Gastroesophageal sphincter (tissue), 3 donors: ENCODE measurements at regions not wholly inside any gene's neighbourhood (a gene's known extent, or its start where the extent isn't known, plus 50 kb on each side); places are given as distances from the start of the nearest gene placed in this dataset.

Experiments
- CTCF ChIP-seq, 4 experiments: fragments of 200-600 bp in 2 of 4; fragments of 450-650 bp in 2 of 4; sonication (generic) in 1 of 4; IDR thresholded peaks; one replicate each; pipeline ENCODE4 v1.5.1; 2017 to 2019; ENCODE audit warnings: antibody characterized with exemption in 4 of 4, mild to moderate bottlenecking in 2 of 4, moderate library complexity in 2 of 4
- POLR2A ChIP-seq, 2 donors: fragments of 450-650 bp; IDR thresholded peaks; one replicate each; pipeline ENCODE4 v1.6.1; 2017; ENCODE audit warnings: antibody characterized with exemption in 2 of 2, mild to moderate bottlenecking in 2 of 2, moderate library complexity in 1 of 2
- POLR2AphosphoS5 ChIP-seq: sonication (generic); formaldehyde crosslinking; IDR thresholded peaks from one replicate; pipeline ENCODE4 v1.6.1; 2017; ENCODE audit warnings: antibody characterized with exemption

- no peak for TF ChIP-seq CTCF (IDR thresholded peaks at IDR 0.05)
- no peak for TF ChIP-seq POLR2A (IDR thresholded peaks at IDR 0.05)
- no peak for TF ChIP-seq POLR2AphosphoS5
Measured at GRCh38 chr2:7801212-7801611, 880.6 kb upstream of the ID2 start.
